ENCODE measurements at regions not wholly inside any gene's neighbourhood (a gene's known extent, or its start where the extent isn't known, plus 50 kb on each side); places are given as distances from the start of the nearest gene placed in this dataset.

DNA sequence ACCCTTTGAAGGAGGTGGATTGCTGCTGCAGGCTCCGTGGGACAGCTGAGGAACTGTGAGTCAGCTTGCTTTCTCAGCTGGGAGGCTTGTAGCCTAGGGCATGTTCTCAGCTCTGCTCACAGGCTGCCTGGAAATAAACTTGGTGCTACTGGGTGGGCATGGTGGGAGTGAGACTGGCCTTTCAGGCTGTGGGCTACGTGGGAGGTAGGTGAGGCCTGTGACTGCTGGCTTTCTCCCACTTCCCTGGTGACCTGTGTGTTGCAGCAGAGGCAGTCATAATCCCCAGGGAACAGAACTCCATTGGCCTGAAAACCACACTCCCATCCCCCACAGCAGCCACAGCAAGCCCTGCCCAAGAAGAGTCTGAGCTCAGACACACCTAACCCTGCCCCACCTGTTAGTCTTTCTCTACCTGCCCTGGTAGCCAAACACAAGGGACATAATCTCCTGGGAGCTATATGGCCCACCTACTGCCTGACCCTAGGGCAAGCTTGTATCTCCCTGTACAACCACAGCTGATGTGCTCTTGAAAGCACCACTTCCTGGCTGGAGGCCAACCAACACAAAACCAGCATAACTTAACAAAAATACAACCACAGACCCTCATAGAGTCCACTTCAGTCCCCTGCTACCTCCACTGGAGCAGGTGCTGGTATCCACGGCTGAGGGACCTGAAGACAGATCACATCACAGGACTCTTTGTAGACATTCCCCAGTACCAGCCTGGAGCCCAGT lies 236.5 kb downstream of the SQOR start:
- TF ChIP-seq, protein P1, sequence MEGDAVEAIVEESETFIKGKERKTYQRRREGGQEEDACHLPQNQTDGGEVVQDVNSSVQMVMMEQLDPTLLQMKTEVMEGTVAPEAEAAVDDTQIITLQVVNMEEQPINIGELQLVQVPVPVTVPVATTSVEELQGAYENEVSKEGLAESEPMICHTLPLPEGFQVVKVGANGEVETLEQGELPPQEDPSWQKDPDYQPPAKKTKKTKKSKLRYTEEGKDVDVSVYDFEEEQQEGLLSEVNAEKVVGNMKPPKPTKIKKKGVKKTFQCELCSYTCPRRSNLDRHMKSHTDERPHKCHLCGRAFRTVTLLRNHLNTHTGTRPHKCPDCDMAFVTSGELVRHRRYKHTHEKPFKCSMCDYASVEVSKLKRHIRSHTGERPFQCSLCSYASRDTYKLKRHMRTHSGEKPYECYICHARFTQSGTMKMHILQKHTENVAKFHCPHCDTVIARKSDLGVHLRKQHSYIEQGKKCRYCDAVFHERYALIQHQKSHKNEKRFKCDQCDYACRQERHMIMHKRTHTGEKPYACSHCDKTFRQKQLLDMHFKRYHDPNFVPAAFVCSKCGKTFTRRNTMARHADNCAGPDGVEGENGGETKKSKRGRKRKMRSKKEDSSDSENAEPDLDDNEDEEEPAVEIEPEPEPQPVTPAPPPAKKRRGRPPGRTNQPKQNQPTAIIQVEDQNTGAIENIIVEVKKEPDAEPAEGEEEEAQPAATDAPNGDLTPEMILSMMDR (IDR thresholded peaks at IDR 0.05): no peak
- no peak for TF ChIP-seq POLR2A (IDR thresholded peaks at IDR 0.05)

Measured in body of pancreas (tissue), 4 donors.